ENCODE measurements at regions not wholly inside any gene's neighbourhood (a gene's known extent, or its start where the extent isn't known, plus 50 kb on each side); places are given as distances from the start of the nearest gene placed in this dataset.
A peak's percentile ranks its signal among the peaks of the same experiment; 100 is the strongest.
"Not testable (repeated sequence)": the region's sequence is repeated elsewhere in the genome, so short reads cannot be mapped to it uniquely, and the experiment has no call there.

DNA sequence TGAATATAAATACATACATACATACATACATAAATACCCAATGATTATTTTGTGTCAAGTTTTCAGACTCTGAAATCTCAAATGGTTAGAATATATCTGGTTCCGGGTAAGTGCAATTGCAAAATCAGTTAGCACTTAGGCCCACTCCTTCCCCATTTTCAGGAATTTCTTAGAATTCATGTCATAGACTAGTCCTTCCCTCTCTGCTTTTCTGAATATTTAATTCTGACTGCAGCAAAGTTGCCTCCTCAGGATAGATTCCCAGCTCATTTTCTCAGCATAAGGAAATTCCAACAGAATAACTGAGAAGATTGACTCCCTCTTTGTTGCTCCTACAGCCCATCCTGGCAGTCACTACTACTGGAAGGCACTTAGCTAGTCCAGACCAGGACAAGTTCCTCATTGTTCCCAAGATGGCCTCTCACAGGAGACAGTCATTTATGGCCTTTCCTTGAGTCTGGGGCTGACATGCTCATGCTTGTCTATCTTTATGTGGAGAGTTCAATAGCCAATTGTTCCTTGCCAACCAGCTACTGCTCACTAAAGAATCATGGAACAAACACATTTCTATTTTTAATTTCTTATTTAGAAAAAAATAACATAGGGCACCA is 142.9 kb upstream of the ITGB1 start:
- DNase-seq: no peak

DNA sequence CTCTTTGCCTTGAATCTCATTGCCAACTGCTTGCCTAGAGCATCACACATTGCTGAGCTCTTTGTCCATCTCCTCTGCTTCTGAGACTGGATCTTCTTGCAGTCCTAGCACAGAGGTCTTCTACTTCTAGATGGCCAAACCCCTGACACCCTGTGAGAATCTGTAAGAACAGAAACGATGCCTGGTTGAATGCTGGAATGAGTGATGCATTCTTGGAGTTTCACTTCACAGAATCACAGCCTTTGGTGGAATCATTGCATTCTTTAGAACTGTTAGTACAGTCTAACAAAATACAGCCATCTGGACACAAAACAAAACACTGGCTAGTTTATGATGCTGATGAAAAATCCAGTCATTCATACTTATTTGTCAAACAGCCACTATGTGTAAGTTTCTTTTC is 141.7 kb upstream of the ITGB1 start:
- DNase-seq: no peak

DNA sequence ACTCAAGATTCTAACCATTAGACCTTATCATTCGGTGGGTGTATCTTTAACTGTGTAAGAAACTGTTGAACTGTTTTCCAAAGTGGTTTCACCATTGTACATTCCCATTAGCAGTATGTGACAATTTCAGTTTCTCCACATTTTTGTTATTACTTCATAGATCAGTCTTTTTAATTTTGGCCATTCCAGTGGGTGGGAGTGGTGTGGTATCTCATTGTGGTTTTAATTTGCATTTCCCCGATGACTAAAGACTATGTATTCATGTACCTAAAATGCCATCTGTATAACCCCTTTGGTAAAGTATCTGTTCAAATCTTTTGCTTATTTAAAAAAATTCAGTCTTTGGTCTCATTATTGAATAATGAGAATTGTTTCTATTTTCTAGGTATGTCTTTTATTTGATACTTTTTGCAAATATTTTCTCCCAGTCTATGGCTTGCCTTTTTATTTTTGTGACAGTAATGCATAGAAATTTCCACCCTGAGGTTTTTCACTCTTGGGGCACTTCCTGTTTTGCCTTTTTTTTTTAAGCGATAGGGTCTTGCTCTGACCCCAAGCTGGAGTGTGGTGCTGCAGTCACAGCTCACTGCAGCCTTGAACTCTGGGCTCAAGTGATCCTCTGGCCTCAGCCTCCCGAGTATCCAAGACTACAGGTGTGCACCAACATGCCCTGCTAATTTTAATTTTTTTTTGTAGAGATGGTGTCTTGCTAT is 141.1 kb upstream of the ITGB1 start:
- DNase-seq: no peak

DNA sequence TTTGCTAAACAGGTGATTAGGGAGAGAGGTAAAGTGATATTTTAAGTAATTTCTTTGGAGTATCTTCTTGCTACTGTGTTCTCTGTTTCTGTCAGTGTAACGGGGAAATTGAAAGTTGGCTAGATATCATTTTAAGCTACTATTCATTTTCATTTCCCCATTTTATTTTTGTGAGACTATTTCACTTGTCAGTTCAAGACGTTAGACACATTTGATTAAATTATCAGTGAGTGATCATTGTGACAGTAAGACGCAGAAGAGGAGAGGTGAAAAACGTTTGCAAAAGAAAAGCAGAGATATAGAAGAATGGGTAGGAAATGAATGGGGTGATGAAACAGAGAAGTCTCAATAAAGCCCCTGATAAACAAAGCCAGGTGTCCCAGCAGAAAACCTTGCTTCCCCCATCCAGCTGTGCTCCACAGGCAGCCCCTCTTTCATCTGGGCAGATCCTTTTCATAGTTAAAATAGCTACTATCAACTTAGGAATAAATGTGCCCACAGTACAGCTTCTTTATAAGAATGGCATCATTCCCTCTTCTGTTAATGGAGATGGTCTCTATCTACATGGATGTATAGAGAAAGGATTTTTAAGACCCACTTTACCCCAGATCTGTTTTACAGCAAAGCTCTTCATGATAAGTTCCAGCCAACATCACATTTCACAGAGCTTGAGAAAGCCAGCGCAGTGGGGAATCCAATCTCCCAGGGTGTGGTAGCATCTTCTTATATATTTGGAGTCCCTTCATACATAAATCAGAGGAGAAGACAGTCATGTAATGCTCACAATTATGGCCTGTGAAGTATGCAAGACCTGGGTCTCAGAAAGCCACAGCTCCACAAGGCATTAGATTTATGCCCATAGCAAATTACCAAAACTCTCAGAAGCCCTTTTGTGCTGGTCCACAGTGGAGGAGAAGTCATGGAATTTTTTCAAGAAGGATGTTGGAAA is 138.1 kb upstream of the ITGB1 start:
- no peak for DNase-seq

DNA sequence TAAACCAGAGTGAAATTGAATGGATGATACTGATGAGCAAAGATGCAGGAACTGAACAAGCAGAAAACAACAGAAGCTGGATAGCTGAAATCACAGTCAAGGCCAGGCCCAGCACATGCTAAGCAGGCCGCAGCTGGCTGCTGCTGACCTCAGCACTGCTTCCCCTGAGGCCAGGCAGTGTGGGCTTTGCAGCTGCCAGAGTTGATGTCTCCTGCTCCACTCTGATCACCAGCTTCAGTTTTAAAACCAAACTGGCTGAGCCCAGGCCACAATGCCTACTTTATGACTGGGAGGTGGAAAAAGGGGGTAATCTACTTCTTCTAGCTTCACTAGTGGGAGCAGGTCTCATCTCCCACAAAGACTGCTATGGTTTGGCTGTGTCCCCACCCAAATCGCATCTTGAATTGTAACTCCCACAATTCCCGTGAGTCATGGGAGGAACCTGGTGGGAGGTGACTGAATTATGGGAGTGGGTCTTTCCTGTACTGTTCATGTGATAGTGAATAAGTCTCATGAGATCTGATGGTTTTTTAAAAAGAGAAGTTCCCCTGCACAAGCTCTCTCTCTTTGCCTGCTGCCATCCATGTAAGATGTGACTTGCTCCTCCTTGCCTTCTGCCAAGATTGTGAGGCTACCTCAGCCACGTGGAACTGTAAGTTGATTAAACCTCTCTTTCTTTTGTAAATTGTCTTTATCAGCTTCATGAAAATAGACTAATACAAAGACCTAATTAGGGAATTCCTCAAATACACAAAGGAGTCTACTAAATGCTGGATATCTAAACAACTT is 136.4 kb upstream of the ITGB1 start:
- no peak for DNase-seq

DNA sequence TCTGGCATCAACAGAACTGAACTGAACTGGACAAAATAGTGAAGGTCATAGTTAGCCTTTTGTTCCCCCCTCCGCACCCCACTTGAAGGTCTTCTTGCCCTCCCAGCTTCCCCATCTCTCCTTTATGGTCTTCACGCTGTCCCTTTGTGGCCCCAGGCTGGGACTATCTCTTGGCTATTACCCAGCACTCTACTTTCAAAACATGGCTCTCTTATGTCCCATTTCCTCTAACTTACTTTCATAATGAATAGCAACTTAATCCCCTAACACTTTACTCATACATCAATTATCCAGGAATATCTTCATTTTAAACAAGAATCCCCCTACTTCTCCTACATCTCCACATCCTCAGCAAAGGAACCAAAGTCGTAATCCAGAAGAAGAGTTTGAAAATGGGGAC is 135.3 kb upstream of the ITGB1 start:
- no peak for DNase-seq

DNA sequence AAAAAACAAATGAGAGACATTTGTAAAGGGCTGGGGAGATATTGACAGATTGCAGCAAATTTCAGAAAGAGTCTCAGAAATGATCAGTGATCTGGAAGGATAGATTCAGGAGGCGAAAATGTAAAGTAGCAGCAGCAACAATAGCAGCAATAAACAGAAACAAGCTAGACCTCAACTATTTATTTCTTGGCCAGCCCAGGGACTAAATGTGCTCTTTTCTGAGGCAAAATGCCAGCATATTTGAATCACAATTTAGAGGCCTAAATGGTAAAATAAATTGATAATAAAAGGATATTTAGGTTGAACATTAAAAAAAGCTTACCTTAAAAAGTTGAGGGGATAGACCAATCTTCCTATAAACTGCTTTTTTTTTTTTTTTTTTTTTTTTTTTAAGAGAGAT is 134.6 kb upstream of the ITGB1 start:
- DNase-seq: no peak

DNA sequence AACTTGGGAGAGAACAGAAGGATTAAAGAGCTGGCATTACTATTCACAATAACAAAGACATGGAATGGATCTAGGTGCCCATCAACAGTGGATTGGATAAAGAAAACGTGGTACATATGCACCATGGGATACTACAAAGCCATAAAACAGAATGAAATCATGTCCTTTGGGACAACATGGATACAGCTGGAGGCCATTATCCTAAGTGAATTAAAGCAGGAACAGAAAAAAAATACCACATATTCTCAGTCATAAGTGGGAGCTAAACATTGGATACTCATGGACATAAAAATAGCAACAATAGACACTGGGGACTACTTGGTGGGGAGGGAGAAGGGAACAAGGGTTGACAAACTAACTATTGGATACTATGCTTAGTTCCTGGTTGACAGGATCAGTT is 133.2 kb upstream of the ITGB1 start:
- no peak for DNase-seq

DNA sequence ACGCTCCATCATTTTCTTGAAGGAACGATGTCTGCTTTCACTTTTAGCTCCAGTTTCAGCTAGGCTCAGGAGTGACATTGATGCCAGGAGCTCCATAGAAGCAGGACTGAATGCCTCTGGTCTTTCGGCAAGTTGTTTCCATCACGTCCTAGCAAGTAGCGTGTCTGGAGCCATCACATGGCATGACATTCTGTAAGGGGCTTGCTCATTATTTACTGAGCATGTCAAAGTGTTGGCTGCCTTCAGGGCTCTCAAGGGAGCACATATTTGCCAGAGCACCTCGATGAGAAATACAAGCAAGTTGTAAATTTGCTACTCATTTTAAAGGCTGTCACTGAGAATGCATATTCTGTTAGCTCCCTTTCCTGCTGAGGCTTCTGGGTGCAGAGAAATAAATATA is 131.0 kb upstream of the ITGB1 start:
- no peak for DNase-seq

DNA sequence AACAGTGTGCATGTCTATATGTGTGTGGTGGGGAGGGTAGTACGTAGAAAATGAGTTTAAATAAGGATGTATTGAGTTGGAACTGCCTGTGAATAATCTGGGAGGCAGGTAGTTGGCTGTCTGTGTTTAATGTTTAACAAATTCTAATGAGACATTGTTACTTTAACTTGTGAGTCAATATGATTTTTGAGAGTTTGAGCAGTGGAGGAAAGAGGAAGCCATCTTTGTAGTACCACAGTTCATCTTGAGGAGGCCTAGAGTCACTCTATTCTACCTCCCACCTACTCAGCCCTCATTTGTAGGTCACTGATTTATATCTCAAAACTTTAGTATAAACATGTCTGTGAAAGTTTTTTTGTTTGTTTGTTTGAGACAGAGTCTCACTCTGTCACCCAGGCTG is 129.9 kb upstream of the ITGB1 start:
- DNase-seq: no peak

DNA sequence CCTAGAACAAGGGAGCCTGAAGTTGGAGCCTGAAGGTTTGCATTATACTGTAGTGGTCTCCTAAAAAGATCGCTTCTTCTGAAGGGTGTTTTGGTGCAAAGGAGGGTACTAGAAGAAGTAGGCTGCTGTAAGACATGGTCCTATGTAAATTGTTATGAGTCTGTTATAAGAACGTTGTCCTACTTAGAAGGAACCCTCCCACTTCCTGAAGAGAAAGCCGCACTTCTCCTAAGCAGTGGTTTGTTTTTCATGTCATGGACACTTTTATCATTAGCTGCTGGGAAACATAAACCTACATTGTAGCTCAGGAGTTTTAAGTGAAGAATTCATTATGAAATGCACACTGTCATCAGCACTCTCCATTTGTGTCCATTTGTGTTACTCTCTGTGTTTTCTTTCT is 129.1 kb upstream of the ITGB1 start:
- peak; percentile 39 for DNase-seq

DNA sequence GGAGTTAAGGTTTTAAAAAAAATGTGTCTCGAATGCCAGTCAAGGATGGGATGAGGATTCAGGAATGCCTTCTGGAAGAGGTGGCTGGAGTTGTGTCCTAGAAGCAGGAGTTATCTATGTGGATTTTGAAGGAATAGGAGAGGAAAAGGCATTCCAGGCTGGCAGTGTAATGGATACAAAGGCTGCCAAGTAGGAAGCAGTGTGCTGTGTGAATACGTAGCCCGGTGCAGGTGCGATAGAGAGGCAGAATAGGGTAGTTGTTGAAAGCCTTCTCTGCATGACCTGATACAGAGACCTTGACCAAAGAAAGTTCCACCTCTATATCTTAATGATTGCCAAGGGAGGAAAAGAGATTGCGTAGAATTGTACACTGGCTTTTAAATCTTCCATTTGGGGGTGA is 128.1 kb upstream of the ITGB1 start:
- DNase-seq: no peak

DNA sequence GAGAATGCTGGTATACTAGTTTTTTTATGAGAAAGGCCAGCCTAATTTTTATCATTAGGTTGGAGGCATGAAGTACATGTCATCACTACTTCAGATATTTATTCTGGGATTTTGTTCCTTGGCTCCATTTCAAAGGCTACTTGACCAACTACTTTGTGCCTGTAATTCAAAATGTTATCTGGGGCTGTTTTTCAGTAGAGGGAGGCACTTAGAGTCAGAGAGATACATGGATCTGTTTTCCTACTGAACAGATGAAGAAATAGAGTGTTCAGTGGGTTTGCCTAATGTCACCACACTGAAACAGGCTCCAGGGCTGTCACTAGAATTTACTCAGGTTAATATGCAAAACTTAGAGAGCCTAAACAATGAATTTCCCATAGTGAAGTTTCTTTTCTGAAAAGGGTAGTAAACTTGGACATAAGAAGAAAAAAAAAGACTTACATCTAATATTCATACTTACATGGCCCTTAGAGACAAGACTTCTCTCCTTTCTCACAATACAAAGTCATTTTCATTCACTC is 127.3 kb upstream of the ITGB1 start:
- no peak for DNase-seq

DNA sequence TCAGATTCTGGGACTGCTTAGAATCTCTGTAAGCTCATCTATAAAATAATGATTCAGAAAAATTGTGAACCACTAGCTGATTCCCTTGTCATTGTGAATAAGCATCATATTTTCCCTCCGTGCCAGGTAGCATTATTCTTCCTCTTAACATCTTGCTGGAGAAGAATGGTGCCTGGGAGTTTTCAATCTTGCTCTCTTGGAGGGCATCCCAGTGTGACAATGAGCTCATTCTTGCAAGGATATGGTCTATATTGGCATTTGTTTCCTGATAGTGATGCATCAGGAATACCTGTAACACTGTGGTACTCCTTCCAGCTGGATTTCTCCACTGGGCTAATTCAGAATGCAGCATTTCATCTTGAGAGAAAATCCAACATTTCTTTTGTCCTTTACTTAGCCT is 126.4 kb upstream of the ITGB1 start:
- DNase-seq: no peak

DNA sequence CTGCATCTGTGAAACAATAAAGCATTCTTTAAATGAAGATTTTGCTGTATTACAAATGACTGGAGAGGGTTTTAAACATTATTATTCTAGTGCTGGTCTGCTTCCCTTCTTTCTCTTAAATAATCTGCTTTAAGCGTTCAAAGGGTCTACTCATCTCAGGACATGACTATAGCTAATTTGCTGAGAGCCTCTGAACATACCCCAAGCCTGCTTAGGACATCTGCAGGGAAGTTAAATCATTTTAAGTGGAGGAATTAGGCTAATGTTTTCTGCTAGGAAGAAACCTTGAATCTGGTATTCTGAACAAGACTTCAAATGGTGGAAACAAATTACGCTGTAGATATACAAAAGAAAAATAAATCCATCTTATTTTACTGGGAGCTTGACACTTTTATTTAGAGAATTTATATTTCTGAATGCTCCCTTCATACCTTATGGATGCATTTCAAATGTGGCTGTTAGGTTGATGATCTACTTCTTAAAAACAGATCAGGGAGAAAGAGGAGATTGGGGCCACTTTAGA is 124.4 kb upstream of the ITGB1 start:
- no peak for DNase-seq

DNA sequence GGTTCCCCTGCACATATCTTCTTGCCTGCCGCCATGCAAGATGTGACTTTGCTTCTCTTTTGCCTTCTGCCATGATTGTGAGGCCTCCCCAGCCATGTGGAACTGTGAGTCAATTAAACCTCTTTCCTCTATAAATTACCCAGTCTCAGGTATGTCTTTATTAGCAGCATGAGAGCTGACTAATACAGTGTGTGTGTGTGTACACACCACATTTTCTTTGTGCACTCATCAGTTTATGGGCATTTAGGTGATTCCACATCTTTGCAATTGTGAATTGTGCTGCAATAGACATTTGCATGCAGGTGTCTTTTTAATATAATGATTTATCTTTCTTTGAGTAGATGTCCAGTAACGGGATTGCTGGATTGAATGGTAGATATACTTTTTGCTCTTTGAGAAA is 122.4 kb upstream of the ITGB1 start:
- DNase-seq: not testable (repeated sequence)

DNA sequence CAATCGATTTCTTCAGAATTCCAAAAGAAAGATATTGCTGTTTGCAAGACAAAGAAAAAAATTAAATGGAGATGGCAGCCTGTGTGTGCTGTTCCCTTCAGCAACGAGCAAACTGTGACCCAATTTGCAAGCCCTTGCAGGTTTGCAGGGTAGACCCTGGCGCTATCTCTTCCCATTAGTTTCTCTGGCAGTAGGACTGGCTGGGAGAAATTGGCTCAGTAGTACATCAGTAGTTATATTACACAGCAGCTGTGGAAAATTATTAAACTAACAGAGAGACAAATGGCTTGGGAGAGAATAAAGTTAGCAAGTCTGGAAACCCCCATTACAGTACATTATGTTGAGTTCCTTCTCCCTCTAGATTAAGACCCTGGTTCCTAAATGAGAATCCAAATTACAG is 116.4 kb upstream of the ITGB1 start:
- no peak for DNase-seq

DNA sequence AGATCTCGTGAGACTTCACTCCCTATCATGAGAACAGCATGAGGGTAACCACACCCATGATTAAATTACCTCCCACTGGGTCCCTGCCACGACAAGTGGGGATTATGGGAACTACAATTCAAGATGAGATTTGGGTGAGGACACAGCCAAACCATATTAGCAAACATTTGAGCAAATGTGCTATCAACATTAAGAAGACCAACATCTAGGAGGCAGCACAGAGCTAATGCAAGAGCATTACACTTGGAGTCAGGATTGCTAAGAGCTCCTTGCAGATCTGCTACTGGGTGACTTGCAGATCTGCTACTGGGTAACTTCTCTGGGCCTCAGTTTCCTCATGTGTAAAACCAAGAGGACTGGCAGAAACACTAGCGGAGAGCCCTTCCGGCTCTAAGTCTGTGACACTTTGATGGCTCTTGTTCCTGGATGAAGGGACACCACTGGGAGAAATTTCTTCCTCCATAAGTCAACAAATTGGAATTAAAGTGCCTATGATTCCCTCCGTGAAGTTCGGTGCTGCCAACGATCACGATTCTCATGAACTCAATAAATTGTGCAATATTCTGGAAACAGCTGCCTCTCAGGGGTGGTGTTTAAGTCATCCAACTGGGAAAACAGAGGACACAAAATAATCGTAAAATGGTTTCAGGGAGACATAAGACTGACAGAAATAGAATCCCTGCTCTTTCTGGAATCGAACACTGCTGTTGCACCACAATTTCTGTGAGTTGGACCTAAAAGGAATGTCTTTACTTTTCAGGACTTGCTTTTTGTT is 115.8 kb upstream of the ITGB1 start:
- no peak for DNase-seq

DNA sequence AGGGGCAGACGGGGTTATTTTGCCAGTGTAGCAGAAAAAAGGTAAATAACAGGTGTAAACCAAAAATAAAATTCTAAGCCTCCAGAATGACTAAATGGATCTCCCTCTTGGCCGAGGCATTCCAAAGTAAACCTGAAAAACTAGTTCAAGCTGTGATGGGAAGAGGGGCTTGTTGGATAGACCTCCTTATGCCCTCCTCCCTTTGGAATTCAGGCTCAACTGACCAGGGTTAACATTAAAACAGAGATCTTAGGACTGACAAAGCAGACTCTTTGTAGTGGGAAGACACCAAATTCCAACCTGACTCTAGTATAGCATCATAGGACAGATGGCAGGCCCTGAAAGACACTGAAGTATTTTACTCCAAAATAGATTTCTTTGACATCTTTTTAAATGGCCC is 113.8 kb upstream of the ITGB1 start:
- no peak for DNase-seq

DNA sequence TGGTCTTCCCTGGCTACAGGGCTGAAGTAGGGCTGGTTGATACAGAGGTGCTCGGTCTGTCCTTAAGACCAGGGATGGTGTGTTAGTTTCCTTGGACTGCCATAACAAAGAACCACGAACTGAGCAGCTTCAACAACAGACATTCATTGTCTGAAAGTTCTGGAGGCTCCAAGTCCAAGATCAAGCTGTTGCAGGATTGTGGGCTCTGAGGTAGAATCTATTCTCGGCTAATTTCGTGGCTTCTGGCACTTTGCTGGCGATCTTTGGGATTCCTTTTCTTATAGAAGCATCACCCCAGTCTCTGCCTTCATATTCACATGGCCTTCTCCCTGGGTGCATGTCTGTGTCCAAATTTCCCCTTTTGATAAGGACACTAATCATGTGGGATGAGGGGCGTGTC is 112.1 kb upstream of the ITGB1 start:
- DNase-seq: no peak

DNA sequence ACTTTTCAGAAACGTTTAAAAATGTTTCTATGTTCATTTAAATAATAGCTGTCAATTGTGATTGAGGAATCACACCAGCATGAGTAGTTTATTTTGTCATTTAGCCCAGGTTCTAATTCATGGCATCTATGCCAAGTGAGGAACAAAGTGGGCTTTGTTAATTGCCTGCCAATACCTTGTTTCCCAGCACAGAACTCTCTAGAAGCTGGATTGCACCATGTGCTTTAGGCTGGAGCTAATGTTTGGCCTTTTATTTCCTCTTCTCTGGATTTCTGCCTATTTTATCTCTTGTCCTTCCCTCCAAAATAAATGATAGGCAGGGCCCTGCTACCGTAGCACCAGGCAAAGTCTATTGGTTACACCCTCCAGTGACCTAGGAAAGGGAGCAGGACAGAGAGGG is 109.9 kb upstream of the ITGB1 start:
- DNase-seq: no peak

DNA sequence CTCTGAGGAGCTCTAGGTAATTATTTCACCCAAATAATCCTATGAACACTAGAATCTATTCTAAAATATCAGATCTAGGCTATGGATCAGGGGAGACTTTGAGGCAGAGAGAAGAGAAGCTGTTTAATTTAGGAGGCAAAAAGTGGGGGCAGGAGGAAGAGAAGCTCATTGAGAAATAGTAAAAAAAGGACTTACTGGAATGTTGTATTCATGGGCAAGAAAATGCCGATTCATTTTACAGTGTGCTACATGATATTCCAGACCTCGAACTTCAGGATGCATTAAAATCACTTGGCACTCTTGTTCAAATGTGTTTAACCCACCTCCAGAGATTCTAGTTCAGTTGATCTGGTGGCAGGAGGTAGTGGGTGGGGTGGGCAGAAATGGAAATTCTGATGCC is 109.5 kb upstream of the ITGB1 start:
- DNase-seq: no peak

Data from central memory CD4-positive, alpha-beta T cell (primary cell).